LHCN-M2 (cell line): ENCODE measurements at regions not wholly inside any gene's neighbourhood (a gene's known extent, or its start where the extent isn't known, plus 50 kb on each side); places are given as distances from the start of the nearest gene placed in this dataset.

Source experiments
- DNase-seq: peaks from one replicate; pipeline ENCODE4 v3.0.0-alpha.2; 2012; ENCODE audit warnings: low read depth

- DNase-seq: peak; percentile 8
Observed at GRCh38 chr6:2562721-2563451, 187.8 kb downstream of the MYLK4 start.

DNA sequence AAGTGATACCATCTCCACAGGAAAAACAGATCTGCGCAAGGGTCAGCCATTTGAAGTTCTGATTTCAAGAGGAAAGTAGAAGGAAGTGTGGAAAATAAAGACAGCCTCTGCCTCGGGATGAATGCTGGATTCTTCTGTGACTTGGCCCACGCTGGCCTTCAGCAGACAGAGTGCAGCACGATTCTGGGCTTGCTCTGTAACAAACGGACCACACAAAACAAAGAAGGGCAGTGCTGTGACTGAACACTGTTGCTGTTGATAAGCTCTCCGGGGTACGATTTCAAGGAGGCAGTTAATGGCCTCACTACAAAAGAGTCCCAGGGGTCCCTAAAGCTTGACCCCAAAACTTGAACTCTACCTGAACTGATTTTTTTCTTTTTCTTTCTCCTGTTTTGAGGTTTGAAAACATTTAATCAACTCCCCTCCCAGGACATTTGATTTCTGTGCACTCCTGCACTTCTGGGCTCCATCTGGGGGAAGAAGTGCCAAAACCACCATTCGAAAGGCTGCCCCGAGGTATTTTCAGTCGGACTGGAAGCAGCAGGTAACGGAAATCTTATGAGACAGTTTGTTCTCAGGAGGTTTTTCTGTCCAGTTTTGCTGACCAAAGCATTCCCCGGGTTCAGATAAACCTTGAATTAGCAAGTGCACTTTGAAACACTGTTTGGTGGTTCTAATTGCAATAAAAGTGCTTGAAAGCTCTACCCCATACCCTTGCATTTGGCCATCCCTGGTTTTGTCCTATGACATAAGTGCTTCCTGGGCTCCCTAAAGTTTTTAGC, 189.6 kb downstream of the MYLK4 start:
- no peak for DNase-seq

GRCh38 chr6:2560140-2560818, 190.4 kb downstream of the MYLK4 start:
- no peak for DNase-seq

DNA sequence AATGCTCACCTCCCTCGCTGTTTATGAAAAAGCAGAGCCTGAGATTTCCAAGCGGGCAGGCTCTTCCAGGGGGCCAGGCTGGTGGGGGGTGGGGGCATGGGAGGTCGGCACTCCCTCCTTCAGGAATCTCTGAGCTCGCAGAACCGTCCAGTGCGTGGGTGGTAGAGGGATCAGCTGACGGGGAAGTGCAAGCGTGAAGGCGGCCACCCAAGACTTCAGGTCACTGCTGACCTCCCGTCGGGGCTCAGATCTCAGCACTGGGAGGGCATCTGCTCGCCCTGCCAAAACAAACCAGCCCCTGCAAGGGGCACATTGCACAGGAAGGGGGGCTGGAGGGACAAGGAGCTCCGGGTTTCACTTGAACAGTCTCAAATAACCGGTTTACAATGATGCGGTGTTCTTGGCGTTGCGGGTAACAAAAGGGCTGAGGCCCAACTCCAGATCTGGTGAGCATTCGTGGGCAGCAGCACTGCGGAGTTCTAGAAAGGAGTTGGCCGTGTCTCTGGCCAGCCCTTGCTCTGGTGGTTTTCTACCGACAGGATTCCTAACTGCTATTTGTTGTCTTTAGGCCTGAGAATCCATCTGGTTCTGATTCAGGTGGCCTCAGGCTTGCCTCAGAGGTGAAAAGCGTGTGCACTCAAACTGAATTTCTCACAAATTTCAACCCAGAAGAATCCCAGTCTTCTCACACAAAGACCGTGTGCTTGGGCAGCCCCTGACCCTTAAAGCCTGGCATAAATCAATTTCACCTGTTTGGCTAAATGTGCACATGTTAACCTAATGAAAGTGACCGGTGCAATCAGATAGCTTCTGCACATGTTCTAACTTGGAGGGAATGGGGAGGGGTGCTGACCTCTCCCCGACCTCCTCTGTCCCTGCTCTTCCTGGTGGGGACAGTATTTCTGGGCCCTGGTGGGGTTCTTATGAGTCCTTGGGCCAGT, 191.6 kb downstream of the MYLK4 start:
- DNase-seq: no peak

DNA sequence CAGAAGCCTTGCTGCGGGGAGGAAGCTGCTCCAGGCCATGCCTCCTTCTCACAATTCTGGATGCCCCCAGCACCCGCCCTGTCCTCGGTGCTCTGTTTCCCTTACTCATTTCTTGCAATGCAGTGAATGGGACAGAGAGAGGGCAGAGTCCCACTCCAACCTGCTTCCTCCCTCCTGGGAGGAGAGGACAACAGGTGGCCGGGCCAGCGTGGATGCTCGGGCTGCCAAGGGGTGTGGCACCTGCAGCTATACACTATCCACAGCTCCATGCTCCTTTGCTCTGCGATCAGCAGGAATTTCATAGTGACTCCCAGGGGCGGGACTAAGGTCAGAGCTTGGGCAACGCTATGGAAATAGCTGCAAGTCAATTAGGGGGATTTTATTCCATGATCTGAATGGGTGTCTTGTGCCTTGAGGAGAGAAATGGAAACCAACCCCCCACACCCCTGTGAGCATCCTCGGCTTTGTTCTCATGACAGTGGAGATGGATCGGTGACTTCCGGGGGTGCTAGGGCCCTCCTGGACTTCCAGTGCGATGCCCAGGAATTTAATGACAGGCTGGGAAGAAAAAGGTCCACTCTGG, 192.5 kb downstream of the MYLK4 start:
- no peak for DNase-seq

- no peak for DNase-seq
Observed at GRCh38 chr6:2557181-2557720, 193.5 kb downstream of the MYLK4 start.

- no peak for DNase-seq
Observed at GRCh38 chr6:2556761-2557160, 194.0 kb downstream of the MYLK4 start.

- DNase-seq: no peak
Observed at GRCh38 chr6:2554651-2555260, 196.0 kb downstream of the MYLK4 start.

- DNase-seq: no peak
Observed at GRCh38 chr6:2552526-2553154, 198.1 kb downstream of the MYLK4 start.

GRCh38 chr6:2551705-2552104, 199.0 kb downstream of the MYLK4 start:
- DNase-seq: no peak

- DNase-seq: no peak
Observed at GRCh38 chr6:2550247-2550646, 200.5 kb downstream of the MYLK4 start.

DNA sequence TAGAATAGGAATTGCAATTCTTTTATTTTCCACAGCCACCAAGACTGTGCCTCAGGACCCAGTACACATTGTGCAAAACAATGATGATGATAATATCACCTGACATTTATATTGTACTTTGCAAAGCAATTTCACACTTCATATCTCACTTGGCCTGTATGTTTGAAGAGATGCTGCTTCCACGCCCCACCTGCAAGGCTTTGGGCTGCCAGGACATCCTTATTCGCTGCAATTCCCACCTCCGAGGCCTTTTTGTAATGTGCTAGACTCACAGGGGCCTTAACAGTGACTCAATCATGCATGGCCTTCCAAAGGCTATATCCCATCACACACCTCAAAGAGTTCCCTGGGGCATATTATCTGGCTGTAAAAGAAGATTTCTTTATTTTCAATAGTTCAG, 200.9 kb downstream of the MYLK4 start:
- no peak for DNase-seq

DNA sequence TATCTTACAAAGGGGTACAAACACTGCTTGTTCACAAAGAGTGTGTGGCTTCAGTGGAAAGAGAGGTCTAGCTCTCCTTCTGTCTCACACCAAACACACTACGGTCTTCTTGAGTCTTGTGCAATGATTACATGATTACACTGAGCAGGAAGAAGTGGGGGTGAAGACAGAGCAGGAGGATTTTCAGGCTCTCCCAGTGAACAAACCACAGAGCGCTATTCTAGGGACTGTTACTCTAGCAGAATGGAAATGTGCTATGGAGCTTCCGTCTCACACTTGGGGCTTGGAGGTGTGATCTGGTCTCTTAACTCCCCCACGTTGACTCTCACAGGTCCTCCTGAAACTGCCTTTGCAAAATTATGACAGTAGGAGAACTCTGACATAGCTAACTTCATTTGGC, 203.4 kb downstream of the MYLK4 start:
- no peak for DNase-seq

- DNase-seq: no peak
Observed at GRCh38 chr6:2546901-2547300, 203.8 kb downstream of the MYLK4 start.

DNA sequence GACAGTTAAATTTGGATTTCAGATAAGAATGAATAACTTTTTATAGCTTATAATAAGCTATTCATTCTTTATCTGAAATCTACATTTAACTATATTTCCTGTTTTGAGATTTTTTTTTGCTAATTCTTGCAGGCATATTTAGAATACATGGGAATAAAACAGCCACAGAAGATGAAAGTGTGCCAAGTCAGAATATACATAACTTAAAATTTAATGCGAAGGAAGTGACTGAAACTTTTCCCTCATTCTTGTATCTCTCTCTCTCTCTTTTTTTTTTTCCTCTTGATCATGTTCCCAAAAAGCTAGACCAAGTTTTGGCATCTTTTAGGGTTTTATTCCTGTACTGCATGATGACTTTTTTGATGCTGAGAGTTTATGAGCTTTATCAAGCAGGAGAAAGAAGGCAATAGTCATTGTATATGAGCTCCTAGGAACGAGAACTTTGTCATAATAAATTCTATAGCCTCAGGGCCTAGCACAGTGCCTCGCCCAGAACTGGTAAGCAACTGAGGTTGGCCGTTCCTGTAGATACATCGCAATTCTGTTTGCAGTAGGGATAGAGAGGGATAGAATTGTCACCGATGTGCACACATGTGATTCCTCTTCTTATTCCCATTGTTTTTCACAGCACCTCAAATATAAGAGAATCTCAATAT, 205.2 kb downstream of the MYLK4 start:
- DNase-seq: no peak

DNA sequence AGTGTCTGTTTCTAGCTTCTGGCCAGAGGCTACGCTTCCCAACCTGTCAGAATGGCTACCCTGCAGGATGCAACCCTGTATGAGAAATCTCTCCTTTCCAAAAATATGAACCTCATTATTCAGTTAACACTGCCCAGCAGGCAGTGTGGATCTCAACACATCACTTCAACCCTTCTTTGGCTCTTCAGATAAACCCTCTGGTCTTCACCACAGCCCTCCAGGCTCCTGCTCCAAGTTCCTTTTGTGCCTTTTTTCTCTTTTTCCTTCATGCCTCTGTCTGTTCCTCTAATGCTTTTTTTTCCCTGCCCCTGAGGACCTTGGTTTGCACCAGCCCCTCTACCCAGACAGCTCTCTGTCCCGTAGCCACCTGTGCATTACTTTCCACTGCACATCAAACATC, 207.4 kb downstream of the MYLK4 start:
- DNase-seq: no peak

DNA sequence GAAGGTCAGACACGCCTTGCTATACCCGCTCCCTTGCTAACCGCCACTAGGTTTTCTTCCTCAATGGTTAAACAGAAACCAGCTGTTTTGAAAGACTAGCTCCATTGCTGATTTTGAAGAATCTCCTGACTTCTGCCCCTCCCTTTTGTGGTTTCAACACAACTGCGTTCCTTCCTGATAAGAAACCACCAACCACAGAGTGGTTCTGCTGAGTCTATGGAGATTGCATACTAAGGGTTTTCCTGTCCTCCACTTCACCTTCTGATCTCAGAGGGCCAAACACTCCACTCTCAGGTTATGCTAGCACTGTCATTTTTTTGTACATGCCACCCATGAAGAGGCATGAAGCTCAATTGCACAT, 207.9 kb downstream of the MYLK4 start:
- peak; percentile 29 for DNase-seq

- DNase-seq: no peak
Observed at GRCh38 chr6:2542101-2542857, 208.4 kb downstream of the MYLK4 start.

DNA sequence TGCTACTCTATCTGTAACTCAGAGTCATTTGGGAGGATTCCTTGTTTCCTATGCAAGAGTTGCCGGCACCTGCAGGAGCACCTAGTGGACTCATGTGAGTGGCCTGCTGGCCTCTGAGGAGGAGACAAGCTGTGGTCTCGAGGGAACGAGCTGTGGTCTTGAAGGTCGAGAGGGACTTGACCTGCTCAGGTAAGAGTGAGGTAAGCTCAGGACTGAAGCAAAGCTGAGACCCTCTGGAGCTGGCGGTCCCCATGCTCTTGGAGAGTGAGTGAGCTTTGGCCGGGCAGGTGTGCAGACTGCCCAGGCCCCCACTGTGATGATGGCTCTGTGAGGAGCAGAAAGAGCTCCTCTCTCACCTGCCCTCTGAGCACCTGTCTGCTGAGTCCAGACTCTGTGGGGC, 214.3 kb downstream of the MYLK4 start:
- DNase-seq: no peak
